ENCODE measurements at regions not wholly inside any gene's neighbourhood (a gene's known extent, or its start where the extent isn't known, plus 50 kb on each side); places are given as distances from the start of the nearest gene placed in this dataset.

DNA sequence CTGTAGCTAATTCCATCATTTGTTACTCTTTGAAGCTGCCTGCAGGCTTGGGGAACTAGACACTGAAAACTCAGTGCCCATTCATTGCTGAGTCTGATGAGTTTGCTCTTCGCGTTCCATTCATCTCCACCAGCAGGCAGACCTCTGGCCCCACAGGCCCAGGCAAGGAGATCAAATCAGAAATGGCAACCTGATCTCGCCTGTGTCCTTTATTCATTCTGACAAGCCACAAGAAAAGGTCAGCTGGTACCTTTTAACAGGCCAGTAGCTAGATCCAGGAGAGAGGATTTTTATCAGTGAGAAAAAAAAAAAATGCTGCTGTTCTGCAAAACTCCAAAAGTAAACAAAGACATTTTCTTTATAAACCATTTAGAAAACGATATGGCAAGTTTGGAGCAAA lies 742.5 kb downstream of the ETS1 start:
- TF ChIP-seq, protein P1, sequence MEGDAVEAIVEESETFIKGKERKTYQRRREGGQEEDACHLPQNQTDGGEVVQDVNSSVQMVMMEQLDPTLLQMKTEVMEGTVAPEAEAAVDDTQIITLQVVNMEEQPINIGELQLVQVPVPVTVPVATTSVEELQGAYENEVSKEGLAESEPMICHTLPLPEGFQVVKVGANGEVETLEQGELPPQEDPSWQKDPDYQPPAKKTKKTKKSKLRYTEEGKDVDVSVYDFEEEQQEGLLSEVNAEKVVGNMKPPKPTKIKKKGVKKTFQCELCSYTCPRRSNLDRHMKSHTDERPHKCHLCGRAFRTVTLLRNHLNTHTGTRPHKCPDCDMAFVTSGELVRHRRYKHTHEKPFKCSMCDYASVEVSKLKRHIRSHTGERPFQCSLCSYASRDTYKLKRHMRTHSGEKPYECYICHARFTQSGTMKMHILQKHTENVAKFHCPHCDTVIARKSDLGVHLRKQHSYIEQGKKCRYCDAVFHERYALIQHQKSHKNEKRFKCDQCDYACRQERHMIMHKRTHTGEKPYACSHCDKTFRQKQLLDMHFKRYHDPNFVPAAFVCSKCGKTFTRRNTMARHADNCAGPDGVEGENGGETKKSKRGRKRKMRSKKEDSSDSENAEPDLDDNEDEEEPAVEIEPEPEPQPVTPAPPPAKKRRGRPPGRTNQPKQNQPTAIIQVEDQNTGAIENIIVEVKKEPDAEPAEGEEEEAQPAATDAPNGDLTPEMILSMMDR (IDR thresholded peaks at IDR 0.05) = no peak
- TF ChIP-seq MAX (IDR thresholded peaks at IDR 0.05) (no peak), RAD21 (conservative IDR thresholded peaks at IDR 0.05 in 1 of 2, IDR thresholded peaks at IDR 0.05 in 1 of 2) (no peak), FOSL2 (IDR thresholded peaks at IDR 0.05) (no peak), FOSL2 (CRISPR knock-in tag; IDR thresholded peaks at IDR 0.05) (no peak), E2F6 (IDR thresholded peaks at IDR 0.05; ENCODE audit: borderline replicate concordance, low read depth) (no peak), HEYL (CRISPR knock-in tag; IDR thresholded peaks at IDR 0.05) (no peak)
- TF ChIP-seq, protein P2, sequence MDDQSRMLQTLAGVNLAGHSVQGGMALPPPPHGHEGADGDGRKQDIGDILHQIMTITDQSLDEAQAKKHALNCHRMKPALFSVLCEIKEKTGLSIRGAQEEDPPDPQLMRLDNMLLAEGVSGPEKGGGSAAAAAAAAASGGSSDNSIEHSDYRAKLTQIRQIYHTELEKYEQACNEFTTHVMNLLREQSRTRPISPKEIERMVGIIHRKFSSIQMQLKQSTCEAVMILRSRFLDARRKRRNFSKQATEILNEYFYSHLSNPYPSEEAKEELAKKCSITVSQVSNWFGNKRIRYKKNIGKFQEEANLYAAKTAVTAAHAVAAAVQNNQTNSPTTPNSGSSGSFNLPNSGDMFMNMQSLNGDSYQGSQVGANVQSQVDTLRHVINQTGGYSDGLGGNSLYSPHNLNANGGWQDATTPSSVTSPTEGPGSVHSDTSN (IDR thresholded peaks at IDR 0.05) = no peak
